HG03159 (cell line): ENCODE measurements at regions not wholly inside any gene's neighbourhood (a gene's known extent, or its start where the extent isn't known, plus 50 kb on each side); places are given as distances from the start of the nearest gene placed in this dataset.

Experiments used
- ATAC-seq: cut with Tn5 transposase; IDR thresholded peaks from one replicate; pipeline ENCODE4 v1.9.1; 2021; ENCODE audit warnings: mild to moderate bottlenecking, moderate library complexity; ENCODE audit not compliant: unreplicated experiment

DNA sequence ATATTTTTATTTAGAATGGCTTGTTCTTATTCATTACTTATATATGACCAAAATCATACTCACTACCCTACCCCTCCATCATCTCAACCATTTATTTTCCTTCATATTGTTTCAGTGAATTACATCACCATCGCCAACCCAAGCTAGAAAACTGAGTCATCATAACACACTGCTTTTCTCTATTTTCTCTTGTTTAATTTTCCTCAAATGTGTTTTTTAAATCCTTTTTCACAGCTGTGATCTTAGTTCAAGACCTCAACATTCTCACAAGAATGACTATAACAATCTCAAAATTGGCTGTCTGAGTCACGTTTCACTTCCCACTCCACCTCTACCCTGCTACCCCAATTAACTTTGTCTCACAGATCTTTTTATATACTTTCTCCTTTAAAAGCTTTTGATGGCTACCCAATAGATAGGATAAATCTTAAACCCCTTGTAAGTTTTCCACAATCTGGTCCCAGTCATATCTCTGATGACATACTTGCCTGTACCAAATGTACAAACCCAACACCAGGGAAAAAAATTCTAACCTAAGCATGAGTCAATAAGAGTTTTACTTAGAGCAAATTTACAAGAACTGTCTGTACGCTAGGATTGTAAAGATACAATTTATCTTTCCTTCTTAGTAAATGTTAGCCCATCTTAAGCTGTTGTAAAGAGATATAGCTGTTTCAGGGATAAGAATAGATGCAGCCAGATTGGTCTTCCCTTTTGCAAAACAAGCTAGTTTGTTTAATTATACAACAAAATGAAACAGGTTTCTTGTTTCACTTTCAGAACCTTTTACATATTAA, 635.1 kb upstream of the SLC39A10 start:
- peak; percentile 80 for ATAC-seq

DNA sequence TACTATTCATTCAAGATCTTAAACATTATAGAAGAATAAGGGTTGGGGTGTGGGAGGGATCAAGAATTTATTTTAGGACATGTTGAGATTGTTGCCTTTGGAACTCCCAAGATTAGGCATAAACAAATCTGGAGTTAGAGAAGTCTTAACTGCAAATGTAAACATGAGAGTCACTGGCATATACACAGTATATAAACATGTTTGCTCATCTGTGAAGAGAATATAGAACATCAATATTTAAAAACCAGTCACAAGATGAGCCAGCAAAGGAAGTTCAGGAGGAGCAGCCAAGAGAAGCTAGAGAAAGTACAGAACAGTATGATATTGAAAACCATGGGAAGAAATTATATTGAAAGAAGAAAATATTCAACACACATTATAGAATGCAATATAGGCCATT, 638.6 kb upstream of the SLC39A10 start:
- ATAC-seq: no peak

DNA sequence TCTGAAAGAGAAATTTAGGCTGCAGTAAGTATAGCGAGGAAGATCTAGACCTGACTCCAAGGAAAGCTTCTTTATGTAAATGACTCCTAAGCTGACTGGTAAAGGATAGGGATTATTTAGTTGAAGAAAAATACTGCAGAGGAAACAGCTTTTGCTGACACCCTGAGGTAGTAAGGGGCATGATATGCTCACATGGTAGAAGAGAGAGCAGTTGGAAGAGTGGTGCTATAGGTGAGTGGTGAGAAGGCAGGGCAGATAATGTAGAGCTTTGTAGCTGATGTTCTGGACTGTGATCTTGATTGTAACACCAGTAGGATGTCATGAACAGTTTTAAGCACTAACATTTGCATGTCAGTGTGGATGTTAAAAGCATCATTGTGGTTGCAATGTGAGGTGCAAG, 639.1 kb upstream of the SLC39A10 start:
- ATAC-seq: no peak

- no peak for ATAC-seq
Observed at GRCh38 chr2:195016841-195017240, 640.2 kb upstream of the SLC39A10 start.

DNA sequence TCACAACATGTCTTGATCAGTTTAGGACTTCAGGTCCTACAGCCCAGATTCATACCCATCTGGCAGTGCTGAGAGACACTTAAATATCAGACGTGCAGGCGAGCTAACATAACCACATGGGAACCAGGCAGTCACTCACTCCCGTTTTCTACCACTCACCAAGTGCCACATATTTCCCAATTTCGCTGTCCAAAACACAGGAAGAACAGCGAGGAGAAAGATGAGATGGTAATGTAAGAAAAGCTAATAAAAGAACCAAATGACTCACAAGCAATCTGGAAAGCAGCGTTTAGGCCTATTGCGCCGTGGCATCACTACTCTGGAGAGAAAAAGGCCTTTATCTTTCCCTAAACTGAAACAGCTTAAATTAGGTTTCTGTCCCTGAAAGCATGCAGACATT, 647.8 kb upstream of the SLC39A10 start:
- no peak for ATAC-seq

- no peak for ATAC-seq
Observed at GRCh38 chr2:195006856-195007255, 650.2 kb upstream of the SLC39A10 start.

GRCh38 chr2:195003881-195004471, 653.0 kb upstream of the SLC39A10 start:
- ATAC-seq: no peak

GRCh38 chr2:195001924-195002323, 655.1 kb upstream of the SLC39A10 start:
- ATAC-seq: no peak

GRCh38 chr2:194999771-195000170, 657.3 kb upstream of the SLC39A10 start:
- ATAC-seq: no peak

DNA sequence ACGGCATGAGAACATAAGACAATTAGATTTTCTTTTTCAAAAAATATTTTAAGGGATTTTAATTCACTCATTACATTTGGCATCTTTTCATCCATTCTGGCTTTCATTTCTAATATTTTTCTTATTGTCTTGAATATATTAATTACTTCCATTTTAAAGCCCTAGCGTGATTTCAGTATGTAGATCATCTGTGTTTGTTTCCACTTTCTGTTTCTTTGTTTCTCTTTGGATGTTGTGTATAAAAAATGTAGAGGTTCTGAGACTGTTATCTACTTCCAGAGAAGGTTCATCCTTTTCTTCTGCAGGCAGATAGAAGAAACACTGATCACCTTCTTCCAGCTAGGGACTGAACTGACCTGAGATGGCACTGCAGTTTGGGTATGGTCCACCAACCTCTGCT, 664.4 kb upstream of the SLC39A10 start:
- ATAC-seq: no peak

DNA sequence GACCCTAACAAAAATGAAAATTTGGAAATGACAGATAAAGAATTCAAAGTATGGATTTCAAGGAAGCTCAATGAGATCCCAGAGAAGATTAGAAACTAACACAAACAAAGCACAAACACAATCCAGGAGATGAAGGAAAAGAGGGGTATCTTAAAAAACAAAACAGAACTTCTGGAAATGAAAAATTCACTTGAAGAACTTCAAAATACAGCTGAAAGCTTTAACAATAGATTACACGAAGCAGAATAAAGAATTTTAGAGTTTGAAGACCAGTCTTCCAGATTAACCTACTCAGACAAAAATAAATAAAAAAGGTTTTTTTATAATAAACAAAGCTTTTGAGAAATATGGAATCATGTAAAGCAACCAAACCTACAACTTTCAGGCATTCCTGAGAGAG, 671.8 kb upstream of the SLC39A10 start:
- ATAC-seq: no peak

DNA sequence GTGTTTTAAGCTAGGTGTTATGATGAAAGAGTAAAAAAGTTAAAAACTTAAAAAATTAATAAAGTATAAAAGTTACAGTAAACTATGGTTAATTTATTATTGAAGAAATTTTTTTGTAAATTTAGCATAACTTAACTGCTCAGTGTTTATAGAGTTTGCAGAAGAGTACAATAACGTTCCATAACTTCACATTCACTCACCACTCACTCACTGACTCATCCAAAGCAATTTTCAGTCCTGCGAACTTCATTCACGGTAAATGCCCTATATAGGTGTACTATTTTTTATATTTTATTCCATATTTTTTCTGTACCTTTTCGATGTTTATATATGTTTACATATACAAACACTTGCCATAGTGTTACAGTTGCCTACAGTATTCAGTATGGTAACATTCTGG, 694.8 kb upstream of the SLC39A10 start:
- no peak for ATAC-seq

GRCh38 chr2:194954218-194954617, 702.8 kb upstream of the SLC39A10 start:
- no peak for ATAC-seq

DNA sequence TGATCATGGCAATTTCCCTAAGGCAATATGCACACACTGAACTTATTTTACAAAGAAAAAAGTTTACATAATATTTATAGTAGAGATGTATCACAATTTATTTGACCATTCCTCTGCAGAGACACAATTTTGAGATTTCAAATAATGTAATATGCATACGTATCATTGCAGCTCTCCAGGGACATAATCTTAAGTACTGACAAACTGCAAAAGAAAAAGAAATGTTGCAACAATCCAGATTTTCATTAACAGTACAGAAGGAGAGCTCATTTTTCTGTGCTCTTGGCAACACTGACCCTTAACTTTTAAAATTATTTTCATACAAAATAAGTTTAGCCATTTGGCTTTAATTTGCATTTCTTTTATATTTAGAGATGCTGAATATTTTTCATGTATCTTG, 710.2 kb upstream of the SLC39A10 start:
- ATAC-seq: no peak

- ATAC-seq: no peak
Observed at GRCh38 chr2:194938066-194938465, 719.0 kb upstream of the SLC39A10 start.

DNA sequence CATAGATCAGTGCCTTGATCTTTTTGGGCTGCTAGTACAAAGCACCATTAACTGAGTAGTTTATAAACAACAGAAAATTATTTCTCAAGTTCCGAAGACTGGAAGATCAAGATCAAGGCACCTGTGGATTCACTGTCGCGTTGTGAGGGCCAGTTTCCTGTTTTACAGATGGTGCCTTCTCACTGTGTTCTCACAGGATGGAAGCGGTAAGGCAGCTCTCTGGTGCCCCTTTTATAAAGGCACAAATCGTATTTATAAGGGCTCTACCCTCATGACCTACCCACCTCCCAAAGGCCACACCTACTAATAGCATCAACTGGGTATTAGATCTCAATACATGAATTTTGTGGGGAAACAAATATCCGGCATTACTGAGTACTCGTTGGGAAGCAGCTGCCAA, 729.5 kb upstream of the SLC39A10 start:
- ATAC-seq: no peak

DNA sequence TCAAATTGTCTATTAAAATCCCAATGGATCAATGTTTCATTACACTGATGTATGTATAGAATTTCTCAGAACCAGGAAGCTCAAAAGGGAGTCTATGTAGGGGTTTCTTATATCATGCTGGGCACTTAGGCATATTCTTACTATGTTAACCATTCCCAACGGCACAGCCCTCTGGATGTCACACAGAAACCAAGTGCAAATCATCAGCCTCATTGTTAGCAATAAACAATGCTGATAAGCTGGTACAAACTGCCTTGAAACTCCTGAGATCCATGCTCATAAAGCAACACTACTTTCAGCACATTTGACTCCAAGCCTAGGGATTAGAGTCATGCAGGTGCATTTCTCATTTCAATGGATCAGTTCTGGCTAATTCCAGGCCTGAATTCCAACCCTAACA, 730.2 kb upstream of the SLC39A10 start:
- no peak for ATAC-seq

GRCh38 chr2:194925742-194926141, 731.3 kb upstream of the SLC39A10 start:
- no peak for ATAC-seq

DNA sequence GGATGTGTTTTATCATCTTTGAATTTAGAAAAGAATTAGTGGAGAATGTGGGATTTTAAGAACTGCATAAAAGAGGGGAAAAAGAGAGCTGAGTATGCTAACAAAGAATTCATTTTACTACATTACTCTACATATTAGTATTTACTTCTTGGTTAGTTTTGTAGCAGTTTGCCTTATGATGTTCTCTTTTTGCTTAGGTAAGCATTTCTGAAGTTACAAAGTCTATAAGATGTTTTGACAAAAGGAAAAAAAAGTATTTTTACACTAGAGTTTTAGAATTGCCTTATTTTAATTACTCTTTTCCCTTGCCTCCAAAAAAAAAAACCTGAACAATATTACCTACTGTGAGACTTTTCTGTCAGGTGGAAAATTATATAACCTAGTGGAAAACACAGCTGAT, 739.5 kb upstream of the SLC39A10 start:
- ATAC-seq: no peak

- no peak for ATAC-seq
Observed at GRCh38 chr2:194915485-194915884, 741.5 kb upstream of the SLC39A10 start.

DNA sequence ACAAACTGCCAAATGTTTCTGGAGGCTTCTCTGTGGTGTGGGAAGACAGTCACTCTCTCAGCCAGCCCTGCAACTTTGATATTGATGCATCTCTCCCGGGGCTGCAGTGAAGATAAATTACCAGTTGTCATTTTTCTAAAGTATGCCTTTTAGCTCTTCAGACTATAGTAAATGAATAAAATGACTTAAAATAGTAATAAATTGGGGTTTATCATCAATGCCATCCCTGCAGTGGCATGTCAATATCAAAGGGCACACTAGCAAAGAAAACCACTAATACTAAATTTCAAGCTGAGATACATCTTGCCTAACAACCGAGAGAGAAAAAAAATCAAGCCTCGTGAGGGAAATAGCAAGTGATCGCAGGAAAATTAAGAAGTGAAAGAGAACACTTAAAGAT, 749.5 kb upstream of the SLC39A10 start:
- no peak for ATAC-seq

- ATAC-seq: no peak
Observed at GRCh38 chr2:194896871-194897270, 760.2 kb upstream of the SLC39A10 start.

DNA sequence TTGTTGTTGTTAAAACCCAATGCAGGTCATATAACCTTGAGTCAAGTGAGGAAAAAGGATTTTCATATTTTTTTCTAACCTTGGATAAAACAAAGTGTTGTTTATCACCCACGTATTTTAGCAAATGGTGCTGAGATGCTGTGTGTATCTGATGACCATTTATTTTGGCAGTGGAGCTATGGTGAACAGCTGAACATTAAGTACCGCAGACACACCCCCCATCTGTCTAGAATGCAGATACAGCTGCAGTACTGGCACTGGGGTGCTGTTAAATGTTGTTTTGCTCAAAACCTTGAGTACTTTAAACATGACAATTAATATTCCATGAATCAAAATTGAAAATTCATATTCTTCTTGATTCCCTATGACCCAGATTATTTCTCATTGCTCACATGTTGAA, 773.3 kb upstream of the SLC39A10 start:
- ATAC-seq: no peak
